NCI-H1048 (cell line): ENCODE measurements at regions not wholly inside any gene's neighbourhood (a gene's known extent, or its start where the extent isn't known, plus 50 kb on each side); places are given as distances from the start of the nearest gene placed in this dataset.
"Not testable (repeated sequence)": the region's sequence is repeated elsewhere in the genome, so short reads cannot be mapped to it uniquely, and the experiment has no call there.

Experiments used
- DNase-seq: peaks from one replicate; lab custom pipeline; 2025; lab: John Stamatoyannopoulos, UW

DNA sequence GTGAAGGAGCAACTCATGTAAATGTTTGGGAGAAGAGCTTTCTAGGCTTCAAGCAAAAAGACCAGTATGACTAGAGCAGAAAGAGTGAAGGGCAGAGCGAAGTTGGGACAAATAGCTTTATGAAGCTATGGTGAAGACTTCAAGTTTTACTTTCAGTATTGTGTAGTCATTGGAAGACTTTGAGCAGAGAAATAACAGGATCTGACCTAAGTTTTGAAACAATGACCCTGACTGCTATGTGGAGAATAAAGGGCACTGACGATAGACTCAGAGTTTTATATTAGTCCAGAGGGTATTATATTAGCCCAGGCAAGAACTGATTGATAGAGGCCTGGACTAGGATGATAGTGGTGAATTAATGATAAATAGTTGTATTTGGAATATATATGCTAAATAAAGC, 187.3 kb downstream of the KTN1 start:
- no peak for DNase-seq

DNA sequence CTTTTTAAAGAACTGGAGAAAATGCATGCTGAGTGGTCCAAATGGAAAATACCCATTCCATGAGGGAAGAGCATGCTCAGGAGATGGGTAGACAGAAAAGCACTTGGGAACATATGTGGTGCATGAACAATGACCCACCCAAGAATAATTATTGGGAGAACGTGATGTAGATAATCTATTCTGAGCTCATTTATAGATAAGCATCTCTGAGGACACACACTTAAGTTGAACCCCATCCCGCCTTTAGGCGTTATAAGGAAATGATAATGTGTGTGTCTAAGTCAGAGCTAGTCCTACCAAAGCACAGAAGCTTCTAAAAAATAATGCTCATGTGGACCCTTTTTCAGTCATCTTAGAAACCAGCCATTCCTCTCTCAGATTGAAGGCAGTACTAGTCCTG, 189.9 kb downstream of the KTN1 start:
- no peak for DNase-seq

DNA sequence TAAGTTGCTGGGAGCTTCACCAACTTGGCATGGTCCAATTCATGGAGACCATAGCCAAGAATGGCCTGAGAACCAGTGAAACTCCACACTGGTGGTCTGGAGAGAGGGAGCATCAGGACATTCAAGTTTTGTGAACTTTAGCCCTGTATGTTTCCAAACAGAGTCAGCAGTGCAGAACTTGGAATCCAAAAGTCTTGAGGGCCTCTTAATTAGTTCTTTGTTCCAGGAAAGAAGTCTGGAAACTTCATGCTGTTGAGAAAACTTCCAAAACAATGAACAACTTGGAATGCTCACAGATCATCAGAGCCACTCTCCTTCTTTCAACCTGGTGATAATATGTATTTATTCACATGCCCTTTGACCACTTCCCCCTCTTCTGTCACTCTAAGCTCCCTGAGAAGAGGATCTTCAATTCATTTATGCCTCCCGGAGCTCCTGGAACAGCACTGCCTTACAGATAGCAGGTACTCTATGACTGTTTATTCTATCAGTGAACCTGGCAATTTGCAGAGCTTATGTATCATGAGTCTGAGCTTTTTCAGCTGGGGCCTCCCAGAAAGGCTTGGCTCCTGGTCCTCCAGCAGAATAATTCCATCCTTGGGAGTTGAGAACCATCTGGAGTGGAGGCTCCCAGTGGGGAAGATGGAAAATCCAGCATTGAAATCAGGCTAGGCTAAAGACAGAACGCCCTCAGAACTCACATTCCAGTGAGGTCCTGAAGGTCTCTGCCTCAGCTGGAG, 191.4 kb downstream of the KTN1 start:
- DNase-seq: no peak

DNA sequence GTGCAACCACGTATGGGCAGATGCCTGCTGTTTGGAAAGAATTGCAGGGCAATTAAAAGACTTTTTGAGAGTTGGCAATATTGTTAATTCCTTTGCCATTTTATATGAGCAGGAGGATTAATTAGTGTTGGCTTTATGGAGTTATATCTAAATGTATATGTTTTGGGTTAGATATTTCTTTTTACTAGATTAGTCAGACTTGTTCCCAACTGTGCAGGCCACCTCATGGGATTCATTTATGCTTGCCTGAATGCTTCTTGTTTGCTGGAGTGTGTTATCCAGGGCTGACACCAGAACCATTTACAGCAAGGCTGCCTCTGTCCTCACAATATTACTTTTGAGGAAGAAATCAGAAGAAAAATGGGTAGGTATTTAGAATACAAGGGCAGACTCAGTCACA, 192.5 kb downstream of the KTN1 start:
- DNase-seq: no peak

- no peak for DNase-seq
Measured at GRCh38 chr14:55773312-55773711, 193.3 kb downstream of the KTN1 start.

DNA sequence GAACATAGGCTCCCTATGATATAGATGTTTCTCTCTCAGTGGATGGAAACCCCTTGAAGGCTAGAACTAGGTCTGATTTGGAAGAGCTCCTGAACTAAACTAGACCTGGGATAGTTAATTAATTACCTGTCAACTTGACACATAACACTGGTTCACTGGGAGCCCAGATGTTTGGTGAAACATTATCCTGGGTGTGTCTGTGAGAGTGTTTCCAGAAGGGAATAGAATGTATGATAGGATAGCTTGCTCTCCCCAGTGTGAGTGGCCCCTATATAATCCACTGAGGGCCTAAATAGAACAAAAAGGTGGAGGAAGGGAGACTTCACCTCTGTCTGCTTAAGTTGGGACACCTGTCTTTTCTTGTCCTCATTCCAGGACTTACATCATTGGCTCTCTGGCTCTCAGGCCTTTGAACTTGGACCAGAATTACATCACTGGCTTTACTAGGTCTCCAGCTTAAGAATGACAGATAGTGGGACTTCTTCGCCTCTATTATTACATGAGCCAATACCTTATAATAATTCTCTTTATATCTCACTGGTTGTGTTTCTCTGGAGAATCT, 194.1 kb downstream of the KTN1 start:
- no peak for DNase-seq

- DNase-seq: no peak
Measured at GRCh38 chr14:55777877-55778276, 197.9 kb downstream of the KTN1 start.

GRCh38 chr14:55780156-55780946, 200.3 kb downstream of the KTN1 start:
- no peak for DNase-seq

GRCh38 chr14:55781046-55781445, 201.0 kb downstream of the KTN1 start:
- DNase-seq: no peak

GRCh38 chr14:55782166-55782565, 202.2 kb downstream of the KTN1 start:
- no peak for DNase-seq

GRCh38 chr14:55789406-55789805, 209.4 kb downstream of the KTN1 start:
- DNase-seq: no peak

GRCh38 chr14:55794655-55795595, 214.9 kb downstream of the KTN1 start:
- DNase-seq: no peak

- DNase-seq: not testable (repeated sequence)
Measured at GRCh38 chr14:55796513-55796912, 216.5 kb downstream of the KTN1 start.

GRCh38 chr14:55798406-55798805, 218.4 kb downstream of the KTN1 start:
- no peak for DNase-seq

DNA sequence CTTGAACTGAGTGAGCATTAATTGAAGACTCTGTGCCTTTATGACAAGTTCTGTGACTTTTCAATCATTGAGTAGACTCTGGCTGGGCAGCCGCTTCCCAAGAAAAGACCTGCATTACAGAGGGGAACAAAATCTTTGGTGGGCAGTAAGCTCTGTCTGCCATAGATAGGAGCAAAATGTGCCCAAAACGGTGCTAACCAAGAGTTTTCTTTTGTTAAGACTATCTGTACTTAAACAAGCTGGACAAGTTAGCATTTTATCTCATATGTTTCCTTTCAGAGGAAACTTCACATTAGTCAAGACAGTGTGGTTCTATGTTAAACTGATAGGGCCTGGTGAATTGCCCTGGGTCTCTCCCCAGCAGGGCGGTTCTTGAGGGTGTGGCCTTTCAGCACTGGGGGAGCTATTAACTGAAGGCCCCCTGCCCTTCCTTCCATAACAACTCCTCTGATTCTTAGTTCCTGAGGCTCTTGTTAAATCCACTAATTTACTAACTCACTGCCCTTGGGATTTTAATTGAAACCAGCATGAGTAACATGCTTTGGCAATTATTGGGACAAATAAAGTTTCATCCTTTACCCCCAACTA, 219.6 kb downstream of the KTN1 start:
- DNase-seq: no peak

GRCh38 chr14:55800156-55800785, 220.3 kb downstream of the KTN1 start:
- DNase-seq: no peak

GRCh38 chr14:55801121-55801520, 221.1 kb downstream of the KTN1 start:
- no peak for DNase-seq

DNA sequence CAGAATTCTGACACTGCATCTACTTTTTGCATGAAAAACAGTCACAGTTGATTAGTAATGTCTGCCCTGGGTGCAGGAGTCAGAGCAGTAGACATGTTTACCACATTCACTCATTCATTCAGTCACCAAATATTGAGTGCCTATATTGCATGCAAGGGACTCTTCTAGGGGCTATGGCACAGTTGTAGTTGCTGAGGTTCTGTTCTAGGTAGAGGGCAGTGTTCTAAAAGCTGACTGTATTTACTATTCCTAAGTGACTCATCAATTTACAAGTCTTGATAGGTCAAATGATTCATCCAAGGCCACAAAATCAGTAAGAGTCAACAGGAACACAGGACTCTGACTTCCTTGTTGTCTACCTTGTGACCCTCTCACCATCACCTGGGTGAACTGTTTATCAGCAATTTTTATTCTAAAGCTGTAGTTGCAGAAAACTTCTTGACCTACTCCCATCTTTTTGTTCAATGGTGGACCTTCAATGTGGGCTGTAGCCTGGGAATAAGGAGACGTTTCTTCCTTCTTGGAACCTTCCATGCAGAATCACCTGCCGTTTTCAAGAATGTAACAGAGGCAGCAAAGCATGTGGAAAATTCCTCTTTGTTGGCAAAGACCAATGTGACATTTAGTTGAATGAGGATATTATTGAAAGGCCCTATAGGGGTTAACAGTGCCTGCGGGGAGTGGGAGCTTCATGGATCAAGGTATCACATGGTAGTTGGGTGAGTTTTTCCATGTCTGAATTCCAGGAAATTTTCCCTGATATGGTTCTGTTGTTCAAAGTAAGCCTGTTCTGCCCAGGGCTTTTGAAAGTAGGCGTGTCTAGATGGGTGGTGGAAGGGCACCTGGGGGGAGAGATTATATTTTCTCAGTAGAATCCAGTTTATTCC, 223.2 kb downstream of the KTN1 start:
- no peak for DNase-seq

DNA sequence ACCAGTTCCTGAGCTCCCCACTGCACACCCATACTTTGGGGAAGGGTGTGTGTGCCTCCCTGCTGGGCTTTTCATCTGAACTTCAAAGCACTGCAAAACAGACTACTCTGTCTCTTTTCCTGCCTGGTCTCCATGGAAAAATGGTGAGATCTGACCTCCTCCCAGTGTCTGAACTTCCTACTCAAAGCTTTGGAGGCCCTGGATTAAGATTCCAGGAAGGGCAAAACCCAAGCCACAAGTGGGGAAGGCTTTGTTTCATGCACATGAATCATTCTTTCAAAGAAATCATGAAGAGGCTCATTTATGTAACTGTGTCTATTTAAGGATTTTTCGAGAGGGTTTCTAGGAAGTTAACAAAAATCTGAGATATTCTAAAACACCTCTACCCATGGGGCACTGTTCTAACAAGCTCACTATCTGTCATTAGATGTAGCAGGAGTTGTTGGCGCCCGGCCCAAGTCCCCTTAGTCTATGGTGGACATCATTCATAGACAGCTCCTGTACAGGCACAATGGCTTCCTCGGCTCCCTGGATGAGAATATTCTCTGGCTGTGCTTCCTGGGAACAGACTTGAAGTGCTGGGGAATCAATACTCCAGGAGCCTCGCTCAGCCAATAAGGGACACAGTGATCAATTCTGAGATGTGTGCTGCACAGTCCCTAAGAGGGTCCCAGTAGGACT, 224.0 kb downstream of the KTN1 start:
- DNase-seq: no peak

- no peak for DNase-seq
Measured at GRCh38 chr14:55805250-55805649, 225.2 kb downstream of the KTN1 start.
